Loucy (cell line): ENCODE measurements at regions not wholly inside any gene's neighbourhood (a gene's known extent, or its start where the extent isn't known, plus 50 kb on each side); places are given as distances from the start of the nearest gene placed in this dataset.

ENCODE experiments used
- CTCF ChIP-seq: fragments of 200-600 bp; sonication (generic); conservative IDR thresholded peaks from 2 replicates; pipeline ENCODE4 v1.5.1; 2014; ENCODE audit warnings: mild to moderate bottlenecking, antibody characterized with exemption, low read length
- EZH2phosphoT487 ChIP-seq: fragments of 200-600 bp; IDR thresholded peaks from 2 replicates; pipeline ENCODE4 v1.6.1; 2018; ENCODE audit warnings: antibody characterized with exemption, mild to moderate bottlenecking, moderate library complexity, borderline replicate concordance

- TF ChIP-seq CTCF = no peak
- TF ChIP-seq EZH2phosphoT487 = no peak
These were observed 248.7 kb downstream of the CD83 start for GRCh38 chr6:14366315-14366714.
